ENCODE measurements at regions not wholly inside any gene's neighbourhood (a gene's known extent, or its start where the extent isn't known, plus 50 kb on each side); places are given as distances from the start of the nearest gene placed in this dataset.

DNA sequence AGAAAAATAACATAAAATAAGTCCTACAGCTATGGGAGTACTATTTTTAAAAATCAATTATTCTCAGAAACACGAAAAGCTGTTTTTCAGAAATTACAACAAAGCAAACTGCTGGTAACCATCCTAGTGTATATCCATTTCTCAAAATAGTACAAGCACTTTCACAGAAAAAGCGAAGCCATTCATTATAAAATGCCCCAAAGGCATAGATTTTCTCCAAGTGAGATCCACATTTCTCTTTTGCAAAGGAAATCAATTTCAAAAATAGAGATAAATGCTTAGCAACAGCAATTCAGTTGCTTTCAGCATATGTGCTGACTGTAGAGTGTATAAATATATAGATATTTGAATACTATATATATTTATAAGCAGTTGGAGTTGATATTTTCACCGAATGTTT, 1266.3 kb downstream of the SI start:
- TF ChIP-seq, protein P1, sequence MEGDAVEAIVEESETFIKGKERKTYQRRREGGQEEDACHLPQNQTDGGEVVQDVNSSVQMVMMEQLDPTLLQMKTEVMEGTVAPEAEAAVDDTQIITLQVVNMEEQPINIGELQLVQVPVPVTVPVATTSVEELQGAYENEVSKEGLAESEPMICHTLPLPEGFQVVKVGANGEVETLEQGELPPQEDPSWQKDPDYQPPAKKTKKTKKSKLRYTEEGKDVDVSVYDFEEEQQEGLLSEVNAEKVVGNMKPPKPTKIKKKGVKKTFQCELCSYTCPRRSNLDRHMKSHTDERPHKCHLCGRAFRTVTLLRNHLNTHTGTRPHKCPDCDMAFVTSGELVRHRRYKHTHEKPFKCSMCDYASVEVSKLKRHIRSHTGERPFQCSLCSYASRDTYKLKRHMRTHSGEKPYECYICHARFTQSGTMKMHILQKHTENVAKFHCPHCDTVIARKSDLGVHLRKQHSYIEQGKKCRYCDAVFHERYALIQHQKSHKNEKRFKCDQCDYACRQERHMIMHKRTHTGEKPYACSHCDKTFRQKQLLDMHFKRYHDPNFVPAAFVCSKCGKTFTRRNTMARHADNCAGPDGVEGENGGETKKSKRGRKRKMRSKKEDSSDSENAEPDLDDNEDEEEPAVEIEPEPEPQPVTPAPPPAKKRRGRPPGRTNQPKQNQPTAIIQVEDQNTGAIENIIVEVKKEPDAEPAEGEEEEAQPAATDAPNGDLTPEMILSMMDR (IDR thresholded peaks at IDR 0.05): no peak
- no peak for TF ChIP-seq POLR2A (IDR thresholded peaks at IDR 0.05)
